Limb (tissue), 2 donors: ENCODE measurements at regions not wholly inside any gene's neighbourhood (a gene's known extent, or its start where the extent isn't known, plus 50 kb on each side); places are given as distances from the start of the nearest gene placed in this dataset.

Experiments
- DNase-seq, 2 donors: peaks; one replicate each; pipeline ENCODE4 v3.0.0-alpha.2; 2016; ENCODE audit errors: extremely low spot score in 2 of 2

DNA sequence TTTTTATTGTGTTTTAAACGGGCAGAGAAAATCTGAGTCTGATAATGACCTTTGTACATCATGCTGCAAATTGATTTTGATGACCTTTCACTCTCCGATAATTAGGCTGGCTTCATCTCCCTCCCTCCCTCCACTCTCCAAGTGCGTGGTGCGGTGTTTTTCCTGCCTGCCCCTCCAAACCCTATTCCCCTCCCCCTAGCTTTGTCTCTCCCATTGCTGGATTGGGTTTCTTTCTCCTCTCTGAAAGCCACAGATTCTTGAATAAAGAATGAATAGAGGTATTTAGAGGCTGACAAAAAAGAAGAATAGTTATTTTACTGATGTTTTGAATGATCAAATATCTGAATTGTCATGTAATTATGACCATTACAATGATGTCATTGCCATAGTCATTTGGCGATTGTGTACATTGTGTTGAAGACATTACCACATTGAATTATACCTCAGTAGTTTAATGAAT lies 571.1 kb upstream of the ZNF608 start:
- no peak for DNase-seq

DNA sequence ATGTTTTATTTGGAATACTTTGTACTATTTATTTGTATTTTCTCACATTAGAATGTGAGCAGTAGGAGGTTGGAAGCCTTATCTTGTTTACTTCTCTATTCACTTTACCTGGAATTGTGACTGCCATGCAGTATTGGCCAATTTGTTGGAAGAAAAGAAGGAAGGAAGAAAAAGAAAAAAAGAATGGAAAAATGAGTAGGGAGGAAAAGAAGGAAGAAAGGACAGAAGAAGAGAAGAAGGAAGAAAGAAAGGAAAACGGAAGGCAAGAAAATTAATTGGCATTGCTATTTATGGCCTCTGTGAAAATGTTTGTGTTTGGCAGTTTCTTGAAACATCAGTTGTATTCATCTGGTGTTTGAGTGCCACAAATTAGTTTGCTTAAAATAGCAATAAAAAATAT lies 575.2 kb upstream of the ZNF608 start:
- DNase-seq = no peak

DNA sequence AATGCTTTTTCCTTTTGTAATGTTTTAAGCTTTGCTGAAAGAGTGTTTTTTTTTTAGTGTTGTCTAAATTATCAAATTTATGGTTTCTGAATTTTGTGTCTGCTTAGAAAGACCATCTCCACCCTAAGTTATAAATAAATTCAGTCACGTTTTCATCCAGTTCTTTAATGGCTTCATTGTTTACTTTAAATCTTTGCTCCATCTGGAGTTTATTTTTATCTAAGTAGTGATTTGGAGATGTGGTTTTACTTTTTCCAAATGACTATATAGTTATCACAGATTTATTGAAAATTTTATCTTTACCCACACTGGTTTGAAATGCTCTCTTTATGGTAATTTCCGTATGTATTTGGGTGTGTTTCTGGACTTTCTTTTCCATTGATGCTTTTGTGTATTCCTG lies 577.2 kb upstream of the ZNF608 start:
- no peak for DNase-seq

DNA sequence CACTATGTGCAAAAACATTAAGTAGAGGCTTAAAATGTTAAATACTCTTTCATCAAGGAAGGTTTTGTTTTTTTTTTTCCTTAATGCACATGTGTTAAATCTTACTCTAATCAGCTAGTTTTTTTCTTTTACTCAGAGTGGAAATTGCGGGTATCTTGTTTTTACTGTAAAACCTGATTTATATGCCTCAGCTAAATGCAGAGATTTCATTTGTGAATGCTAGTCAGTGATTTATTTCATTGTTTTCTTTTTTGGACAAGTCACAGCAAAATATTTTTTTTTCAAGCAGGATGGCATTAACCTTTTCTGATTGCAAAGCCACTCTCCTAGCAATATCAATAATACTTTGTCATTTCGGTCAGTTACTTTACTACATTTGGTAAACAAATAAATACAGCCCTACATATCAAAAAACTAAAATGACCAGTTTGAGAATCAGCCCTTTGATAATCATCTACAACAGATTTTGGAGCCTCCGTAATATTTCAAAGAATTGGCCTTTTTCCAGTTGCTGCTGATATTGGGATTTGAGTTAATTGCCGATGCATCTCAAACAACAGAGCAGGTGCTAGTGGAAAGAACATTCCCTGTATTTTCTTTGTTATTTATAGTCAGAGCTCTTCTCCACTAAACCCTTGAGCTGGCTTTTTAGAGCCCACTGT lies 579.2 kb upstream of the ZNF608 start:
- no peak for DNase-seq

DNA sequence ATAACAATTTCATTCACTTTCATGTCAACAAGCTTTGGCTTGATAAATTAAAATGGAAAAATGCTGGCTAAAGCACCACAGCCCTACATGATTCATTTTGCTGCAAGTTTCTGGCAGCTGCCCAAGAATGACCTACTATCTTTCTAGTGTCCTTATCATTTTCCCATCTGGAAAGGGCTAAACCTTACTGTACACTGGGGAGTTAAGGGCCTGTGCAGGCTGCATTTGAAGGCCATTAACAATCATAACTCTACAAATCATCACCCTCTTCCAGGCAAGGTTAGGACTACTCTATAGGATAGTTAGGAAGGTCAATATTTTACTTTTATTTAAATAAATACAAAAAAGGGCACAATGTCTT lies 579.7 kb upstream of the ZNF608 start:
- DNase-seq = peak in 1 of 2 donors; percentile 45

DNA sequence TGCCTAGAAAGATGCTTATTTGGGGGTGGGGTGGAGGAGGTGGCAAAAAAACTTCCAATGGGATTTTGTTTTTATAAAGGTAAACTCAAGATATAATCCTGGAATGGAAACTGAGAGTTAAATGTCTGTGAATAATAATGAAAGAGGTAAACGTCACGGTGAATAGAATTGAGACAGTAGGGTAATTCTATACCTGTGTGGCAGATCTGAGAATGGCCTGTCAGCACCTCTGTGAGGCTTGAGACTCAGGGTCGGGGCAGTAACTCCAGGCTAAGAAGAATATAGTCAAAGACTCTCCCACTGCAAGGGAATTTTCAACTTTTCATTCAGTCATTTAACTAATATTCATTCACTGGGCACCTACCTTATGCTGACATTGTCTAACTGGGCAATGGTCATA lies 581.2 kb upstream of the ZNF608 start:
- DNase-seq = no peak

DNA sequence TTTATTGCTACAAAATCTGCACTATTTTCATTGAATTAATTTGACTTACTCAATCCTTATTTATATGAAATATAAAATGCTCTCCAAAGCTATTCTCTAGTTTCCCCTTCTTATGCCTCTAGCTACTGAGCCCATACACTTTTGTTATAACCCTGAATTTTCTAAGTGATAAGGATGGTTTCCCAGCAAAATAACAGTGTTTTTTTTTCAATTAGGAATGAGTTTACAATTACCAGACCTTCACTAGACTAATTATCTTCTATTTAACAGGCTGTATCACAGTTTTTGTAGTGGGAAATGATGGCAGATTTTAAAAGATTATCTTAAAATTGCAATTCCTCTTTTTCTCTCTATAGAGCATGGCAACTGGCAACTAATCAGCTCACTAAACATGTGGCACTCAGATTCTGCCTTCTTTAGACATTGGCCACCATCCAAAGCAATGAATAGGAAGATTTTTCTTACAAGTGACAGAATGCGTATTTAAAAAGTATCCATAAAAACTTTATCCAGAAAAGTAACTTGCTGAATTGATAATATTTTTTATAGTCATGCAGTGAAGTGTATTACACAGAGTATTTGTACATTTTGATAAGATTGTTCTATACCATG lies 585.7 kb upstream of the ZNF608 start:
- no peak for DNase-seq

DNA sequence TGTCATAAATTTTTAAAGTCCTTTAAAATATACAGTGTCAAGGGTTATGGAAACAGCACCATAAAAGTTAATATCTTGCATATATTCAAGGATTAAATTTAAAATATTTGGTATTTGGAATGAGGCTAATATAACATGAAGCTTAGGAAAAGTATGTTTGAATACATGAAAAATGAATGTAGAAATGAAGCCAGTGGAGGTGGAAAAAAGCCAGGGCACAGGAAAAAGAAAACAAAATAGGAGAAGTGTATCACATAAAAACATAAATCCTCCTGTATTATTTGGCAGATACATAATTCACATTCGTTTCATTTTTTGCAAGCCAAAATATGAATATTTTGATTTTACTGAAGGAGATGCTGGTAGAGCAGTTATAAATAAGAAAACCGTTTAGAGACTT lies 587.0 kb upstream of the ZNF608 start:
- no peak for DNase-seq

DNA sequence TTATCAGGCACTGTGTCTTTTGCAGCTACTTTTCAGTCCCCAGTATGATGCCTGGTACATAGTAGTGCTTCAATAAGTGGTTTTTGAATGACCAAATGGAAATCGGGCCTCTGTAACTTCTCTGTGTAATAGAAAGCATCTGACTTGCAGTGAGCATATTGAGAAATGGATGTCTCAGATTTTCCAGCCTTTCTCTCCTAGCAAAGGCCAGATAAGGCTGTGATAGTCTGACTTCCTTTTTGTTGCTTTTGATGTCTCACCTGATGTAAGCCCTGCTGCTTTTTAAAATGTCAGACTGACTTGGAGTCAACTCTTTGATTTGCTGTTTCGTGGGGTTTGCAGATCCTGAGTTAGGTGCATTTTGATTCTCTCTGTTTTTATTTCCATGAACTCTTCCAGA lies 590.0 kb upstream of the ZNF608 start:
- DNase-seq = no peak

DNA sequence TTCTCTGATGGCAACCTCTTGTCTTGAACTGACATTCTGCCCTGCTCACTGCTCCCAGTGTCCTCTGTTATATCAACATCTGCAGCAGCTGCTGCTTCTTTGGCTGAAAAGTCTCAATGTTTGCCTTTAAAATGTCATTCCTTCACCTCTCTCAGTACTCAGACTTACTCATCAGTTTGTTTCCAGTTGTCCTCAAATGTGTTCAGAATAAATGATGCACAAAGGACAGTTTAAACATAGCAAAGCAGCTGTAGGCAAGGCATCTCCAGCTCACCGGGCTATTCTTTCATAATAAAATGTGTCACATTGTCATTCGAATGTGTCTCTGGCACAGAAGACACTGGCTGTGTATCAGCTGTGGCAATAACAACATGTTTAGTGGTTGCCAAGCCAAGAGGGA lies 590.9 kb upstream of the ZNF608 start:
- DNase-seq = no peak

DNA sequence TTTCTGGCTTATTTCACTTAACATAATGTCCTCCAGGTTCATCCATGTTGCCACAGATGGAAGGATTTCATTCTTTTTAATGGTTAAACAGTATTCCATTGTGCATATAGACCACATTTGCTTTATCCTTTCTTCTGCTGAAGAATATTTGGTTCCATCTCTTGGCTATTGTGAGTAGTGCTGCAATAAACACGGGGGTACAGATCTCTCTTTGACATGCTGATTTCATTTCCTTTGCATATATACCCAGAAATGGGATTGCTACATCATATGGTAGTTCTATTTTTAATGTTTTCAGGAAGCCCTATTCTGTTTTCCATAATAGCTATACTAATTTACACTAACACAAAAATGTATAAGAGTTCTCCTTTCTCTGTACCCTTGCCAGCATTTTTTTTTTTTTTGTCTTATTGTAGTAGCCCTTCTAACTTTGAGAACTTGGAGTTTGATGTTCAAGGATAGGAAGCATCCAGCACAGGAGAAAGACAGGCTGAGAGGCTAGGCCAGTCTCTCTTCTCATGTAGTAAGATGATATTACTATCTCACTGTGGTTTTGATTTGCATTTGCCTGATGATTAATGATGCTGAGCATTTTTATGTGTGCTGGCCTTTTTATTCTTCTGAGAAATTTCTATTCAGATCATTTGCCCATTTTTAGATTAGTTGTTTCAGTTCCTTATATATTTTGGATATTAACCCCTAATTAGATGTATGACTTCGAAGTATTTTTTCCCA lies 592.2 kb upstream of the ZNF608 start:
- DNase-seq = no peak

DNA sequence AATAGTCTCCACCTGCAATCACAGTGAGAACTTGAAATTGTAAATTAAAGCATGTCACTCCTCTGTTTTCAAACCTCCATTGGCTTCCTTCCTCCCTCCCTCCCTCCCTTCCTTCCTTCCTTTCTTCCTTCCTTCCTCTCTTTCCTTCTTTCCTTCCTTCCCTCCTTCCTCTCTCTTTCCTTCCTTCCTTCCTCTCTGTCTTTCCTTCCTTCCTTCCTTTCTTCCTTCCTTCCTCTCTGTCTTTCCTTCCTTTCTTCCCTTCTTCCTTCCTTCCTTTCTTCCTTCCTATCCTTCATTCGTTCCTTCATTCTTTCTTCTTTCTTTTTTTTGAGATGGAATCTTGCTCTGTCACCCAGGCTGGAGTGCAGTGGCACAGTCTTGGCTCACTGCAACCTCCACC lies 595.0 kb upstream of the ZNF608 start:
- no peak for DNase-seq

DNA sequence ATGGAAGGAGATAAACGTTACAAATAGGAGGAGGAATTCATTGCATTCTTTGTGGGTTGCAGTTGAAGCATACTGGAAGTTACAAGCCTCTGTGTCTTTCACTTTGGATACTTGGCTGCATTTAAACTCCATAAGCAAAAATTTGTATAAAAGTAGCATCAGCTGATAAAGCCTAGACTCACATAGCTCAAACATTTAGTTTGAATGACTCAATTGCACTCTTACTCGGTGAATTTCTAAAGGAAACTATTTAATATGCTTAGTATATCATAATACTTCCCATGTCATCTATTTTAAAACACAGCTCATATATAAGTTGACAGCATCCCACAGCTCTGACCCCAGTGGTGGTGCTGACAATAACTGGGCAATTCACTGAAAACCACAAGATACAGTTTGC lies 596.6 kb upstream of the ZNF608 start:
- DNase-seq = no peak

DNA sequence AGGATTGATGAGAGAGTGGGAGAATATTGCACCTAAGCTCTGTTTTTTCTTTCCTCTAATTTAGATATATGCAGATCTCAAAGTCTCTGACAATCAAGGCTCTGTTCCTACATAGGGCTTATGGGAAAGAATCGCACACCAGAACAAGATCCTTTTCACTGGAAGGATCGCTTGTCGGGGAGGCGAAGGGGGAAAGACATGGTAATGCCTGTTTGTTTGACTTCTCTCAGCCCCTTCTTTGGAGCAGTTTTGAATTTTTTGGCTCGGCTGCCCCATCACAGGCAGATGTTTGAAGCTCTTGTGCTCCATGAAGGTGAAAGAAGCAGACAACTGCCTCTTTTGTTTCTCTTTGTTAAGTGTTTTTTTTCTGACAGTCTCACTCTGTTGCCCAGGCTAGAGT lies 599.9 kb upstream of the ZNF608 start:
- DNase-seq = no peak

DNA sequence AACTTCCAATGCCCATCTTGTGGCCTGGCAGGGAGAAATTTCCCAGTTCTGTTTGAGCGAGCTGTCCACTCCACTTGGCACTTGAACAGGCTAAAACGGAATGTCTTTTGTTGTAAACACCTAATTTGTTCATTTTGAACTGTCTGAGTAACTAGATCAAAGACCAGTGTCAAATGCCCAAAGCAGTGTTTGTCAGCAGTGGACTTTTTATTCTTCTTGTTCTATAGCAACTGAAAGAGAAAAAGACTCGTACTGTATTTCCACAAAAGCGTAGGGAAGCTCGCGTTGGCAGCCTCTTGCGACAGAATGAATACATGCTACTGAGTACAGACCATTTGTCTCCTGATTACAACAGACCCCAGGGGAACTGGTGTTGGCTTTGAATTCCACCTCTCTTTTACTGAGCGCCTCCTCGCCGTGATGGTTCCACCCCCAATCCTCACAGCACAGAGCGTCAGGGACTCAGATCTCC lies 601.8 kb upstream of the ZNF608 start:
- DNase-seq = peak in 1 of 2 donors; percentile 67

DNA sequence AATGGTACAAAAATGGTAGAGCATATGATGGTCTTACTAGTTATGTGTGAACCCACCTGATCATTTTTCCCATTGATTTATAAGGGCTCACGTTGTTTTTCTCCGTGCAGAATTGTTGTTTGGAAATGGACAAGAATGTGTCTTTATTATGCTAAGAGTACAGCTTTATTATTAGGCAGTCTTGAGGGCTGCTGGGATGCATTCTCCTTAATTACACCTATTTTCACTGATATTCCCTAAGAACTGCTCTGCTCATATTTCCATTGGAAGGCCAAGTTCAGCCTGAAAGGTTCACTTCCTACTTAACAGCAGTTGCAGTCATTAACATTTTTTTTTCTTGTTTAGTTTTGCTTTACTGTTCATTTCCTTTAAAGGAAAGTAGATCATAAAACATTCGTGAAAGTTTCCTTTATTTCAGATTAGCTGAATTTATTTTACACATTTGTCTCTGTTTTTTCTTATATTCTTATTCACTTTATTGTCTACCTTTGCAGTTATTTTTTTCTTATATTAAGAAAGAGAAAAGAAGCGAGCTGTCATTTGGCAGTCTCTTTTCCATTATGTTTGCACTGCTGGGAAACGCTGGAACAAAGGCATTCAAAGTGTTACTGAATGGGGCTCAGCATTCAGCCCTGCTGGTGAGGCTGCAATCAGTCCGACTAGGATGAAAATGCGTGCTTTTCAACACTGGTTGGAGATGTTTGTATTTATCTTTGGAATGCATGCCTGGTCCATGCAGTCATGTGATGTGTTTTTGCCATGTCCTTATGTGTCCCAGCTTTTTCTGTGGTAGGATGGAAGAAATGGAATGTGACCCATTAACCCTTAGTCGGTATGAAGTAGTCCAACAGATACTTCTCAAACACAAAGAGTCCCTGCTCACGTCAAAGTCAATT lies 602.7 kb upstream of the ZNF608 start:
- no peak for DNase-seq

DNA sequence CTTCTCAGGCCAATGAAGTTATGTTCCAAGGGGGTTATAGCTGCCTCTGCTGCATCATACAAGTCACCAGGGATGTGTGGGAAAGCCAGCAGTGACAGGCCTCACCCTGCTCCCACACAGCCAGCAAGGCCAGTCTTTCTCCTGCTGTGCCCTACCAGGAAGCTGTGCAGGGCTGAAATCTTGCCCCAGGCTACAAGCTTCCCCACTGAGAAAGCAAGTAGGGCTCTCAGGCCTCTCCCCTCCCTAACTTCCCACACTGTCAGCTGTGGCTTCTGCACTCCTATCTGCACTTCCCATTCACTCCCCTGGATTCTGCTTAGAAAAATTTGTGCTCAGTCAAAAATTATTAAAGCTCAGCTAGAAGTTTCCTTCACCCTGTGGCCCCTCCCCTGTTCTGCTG lies 611.2 kb upstream of the ZNF608 start:
- no peak for DNase-seq

DNA sequence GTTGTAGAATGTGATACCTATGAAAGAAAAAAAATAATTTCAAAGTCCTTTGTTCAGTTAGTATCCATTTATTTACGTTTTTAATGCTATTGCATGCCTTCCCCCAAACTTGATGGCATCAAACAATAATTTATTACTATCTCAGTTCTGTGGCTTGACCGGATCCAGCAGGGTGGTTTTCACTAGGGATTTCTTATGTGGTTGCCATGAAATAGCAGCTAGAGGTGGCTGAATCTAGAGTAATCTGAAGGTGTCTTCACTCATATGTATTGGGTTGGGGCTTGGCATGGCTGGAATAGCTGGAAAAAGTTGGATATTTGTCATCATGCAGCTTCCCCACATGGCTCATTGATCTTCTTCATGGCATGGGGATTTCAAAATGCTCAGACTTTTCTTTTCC lies 619.3 kb upstream of the ZNF608 start:
- no peak for DNase-seq

DNA sequence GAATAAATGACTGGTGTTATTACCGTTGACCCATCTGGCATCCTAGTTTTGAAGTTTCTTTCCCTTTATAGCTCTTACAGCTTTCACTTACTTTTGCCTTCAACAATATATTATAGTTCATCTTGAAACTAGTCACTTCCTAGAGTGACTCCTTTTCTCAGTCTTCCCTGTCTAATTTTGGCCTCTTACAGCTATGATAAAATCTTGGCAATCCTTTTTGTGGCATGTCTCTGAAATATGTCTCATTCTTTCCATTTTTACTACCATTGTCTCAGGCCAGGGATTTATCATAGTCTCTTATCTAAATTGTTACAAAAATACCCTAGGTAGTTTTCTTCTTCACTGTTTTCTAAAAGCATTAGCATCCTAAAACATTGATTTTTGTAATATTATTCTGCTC lies 621.3 kb upstream of the ZNF608 start:
- DNase-seq = no peak

DNA sequence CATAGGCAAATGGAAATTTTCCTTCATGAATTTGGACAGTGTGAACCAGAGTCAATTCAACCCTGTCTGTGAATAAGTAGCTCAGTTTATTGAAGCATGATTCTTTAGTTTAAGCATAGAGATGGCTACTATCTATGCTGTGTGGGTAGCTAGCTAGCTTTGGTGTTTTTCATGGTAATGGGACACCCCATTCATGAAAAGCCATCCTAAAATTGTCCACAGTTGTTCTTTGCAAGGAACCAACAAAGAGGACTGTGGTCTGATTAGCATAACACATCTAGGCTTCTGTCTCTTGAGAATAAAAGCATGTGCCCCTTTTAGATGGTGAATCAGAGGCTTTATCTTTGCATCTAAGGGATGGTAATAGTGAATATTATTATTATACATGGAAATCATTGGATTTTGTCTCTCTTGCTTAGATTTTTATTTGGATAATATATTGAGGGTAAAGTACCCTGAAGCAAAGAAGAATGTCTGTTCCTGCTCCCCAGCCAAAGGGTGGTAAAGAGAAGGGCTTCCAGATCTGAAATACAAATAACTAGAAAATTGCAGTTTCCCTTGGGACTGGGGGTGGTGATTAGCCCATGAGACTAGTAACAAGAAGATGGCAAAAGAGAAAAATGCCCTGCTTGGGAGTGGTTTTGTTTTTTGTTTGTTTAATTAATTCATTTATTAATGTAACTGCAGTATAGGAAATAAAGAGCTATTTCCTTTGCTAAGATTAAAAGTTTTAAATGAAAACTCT lies 624.2 kb upstream of the ZNF608 start:
- DNase-seq = no peak
